GM18867 (cell line): ENCODE measurements at regions not wholly inside any gene's neighbourhood (a gene's known extent, or its start where the extent isn't known, plus 50 kb on each side); places are given as distances from the start of the nearest gene placed in this dataset.
"Not testable (repeated sequence)": the region's sequence is repeated elsewhere in the genome, so short reads cannot be mapped to it uniquely, and the experiment has no call there.

Experiments
- ATAC-seq: cut with Tn5 transposase; IDR thresholded peaks from one replicate; pipeline ENCODE4 v1.9.1; 2021; ENCODE audit warnings: mild to moderate bottlenecking, moderate library complexity; ENCODE audit not compliant: unreplicated experiment

- no peak for ATAC-seq
Measured at GRCh38 chr13:82129281-82129680, 1753.0 kb downstream of the SLITRK1 start.

- no peak for ATAC-seq
Measured at GRCh38 chr13:82118589-82118988, 1763.7 kb downstream of the SLITRK1 start.

DNA sequence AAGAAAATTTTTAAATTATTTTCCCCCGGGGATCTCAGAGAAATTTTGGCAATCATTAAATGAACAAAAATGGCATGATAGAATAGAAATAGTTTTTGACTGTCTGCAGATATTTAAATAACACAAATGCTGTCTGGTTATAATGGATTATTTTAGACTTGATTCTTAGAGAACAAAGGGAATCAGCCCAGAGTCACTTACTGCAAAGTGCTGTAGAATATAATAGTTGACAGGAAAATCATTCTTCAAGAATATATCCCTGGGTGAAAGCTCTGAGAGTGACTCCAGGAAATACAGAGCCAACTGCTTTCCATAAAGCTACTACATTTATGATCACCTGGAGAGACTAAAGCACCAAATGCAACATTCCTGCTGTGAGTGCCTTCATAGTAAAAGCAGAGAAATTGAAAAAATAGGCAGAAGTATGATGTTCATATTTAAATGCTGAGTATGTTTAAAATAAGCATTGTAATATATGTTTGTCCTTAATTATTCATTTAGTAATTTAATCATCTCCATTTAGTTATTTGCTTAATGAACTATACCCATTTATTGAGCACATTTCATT is 1765.8 kb downstream of the SLITRK1 start:
- ATAC-seq: no peak

GRCh38 chr13:82115391-82115790 is 1766.9 kb downstream of the SLITRK1 start:
- no peak for ATAC-seq

- no peak for ATAC-seq
Measured at GRCh38 chr13:82096256-82096655, 1755.3 kb upstream of the SPRY2 start.

GRCh38 chr13:82092312-82092711 is 1751.4 kb upstream of the SPRY2 start:
- ATAC-seq: no peak

GRCh38 chr13:82088781-82089180 is 1747.9 kb upstream of the SPRY2 start:
- no peak for ATAC-seq

DNA sequence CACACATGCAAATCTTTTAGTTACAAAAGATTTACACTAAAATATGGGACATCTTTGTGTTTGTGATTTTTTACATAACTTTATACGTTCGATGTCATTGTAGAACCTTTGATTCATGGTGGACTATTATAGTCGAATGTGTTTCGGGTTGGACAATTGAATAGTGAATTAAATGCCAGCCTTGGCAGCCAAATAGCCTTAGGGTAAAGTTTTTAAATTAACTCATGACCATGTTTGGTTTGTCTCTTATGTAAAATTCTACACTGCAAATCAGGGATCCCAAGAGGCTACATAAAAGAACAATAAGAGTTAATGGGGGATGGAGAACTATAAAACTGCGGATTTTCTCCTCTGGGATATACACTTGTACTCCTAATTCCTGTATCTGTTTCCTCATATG is 1735.6 kb upstream of the SPRY2 start:
- no peak for ATAC-seq

- no peak for ATAC-seq
Measured at GRCh38 chr13:82070416-82070815, 1729.5 kb upstream of the SPRY2 start.

GRCh38 chr13:82062772-82063171 is 1721.8 kb upstream of the SPRY2 start:
- ATAC-seq: no peak

GRCh38 chr13:82058364-82058763 is 1717.4 kb upstream of the SPRY2 start:
- ATAC-seq: no peak

DNA sequence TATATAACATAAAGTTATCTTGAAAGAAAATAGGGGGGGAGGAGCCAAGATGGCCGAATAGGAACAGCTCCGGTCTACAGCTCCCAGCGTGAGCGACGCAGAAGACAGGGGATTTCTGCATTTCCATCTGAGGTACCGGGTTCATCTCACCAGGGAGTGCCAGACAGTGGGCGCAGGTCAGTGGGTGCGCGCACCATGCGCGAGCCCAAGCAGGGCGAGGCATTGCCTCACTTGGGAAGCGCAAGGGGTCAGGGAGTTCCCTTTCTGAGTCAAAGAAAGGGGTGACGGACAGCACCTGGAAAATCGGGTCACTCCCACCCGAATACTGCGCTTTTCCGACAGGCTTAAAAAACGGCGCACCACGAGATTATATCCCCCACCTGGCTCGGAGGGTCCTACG is 1704.4 kb upstream of the SPRY2 start:
- ATAC-seq: not testable (repeated sequence)

DNA sequence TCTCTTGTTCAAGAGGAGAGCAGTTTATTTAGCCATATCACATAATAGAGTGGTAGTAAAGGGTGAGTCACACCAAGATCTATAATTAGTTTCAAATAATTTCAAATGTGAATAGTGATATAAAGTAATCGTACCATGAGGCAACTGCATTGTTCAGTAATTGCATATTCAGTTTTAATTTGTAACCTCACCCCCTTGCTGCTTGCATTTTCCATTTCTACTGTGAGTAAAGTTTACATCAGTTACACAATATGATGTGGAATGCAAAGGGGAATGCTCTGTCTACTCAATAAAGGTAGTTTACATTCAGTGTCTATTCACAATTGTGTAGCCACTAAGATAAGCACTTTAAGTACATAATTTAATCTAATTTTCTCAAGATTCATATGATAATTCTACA is 1695.7 kb upstream of the SPRY2 start:
- no peak for ATAC-seq

GRCh38 chr13:82011355-82011754 is 1670.4 kb upstream of the SPRY2 start:
- ATAC-seq: no peak

DNA sequence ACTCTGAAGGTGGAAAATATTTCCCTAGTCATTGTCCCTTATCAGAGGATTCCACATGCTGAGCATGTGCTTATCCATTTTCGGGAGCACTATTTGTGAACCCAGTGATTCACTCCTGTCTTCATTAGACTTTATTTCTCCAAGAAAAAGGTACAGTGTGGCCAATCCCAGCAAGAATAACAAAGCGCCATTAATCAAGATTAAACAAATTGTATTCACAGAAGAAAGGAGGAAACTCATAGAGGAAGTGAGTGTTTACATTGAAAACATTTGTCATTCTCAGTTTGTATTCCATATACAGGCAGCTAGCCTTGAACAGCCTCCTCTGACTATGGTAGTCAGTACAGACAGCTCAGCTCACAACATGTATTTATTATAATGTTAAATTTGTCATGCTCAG is 1669.9 kb upstream of the SPRY2 start:
- no peak for ATAC-seq

DNA sequence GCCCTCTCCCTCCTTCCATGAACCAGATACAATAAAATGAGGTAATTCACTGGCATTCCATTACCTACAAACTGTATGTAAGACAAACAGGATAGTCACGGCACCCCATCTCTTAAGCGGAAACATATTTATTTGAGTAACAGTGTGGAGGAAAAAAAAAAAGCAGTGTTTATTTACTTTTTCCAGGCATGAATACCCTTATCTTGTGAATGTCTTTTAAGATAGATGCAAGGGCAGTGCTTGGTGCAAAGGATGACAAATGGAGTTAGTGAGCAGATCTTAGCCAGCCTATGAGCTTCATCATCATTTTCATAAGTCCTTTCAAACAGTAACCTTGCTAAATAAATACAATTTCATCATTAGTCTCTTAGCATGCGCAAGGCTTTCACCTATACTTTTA is 1661.8 kb upstream of the SPRY2 start:
- ATAC-seq: no peak

GRCh38 chr13:81995316-81995715 is 1654.4 kb upstream of the SPRY2 start:
- no peak for ATAC-seq

DNA sequence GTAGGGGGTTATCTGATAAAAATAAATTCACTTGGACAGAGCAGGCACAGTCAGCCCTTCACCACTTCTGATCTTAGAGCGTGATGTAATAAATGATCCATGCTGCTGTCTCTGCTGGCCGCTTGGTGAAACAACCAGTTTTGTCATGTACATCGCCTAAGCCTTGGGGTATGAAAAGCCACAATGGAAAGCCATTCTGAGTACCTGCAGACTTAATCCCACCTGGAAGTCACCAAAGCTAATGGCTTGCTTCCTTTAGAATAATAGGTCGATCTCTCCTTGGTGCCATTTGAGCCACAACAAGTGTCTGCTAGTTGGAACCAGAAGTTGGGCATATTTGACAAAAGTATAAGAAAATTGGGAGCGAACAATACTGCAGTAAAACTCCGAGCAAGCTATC is 1649.7 kb upstream of the SPRY2 start:
- ATAC-seq: no peak

DNA sequence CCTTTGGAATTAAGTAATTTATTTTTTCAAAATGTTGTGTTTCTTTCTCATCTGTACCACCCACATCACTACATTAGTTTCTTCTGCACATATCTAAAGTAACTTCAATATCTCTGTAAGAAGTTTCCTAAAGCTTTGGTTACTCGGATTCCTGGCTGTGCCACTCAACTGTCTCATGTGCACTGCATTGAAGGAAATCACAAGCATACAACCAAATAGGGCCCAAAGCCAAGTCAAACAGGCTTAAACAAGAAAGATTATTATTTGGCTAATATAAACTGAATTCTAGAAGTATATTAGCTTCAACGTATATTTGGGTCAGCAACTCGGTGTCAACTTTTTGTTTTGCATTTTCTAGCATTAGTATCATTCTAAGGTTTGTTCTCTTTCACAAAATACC is 1647.6 kb upstream of the SPRY2 start:
- no peak for ATAC-seq

- no peak for ATAC-seq
Measured at GRCh38 chr13:81987677-81988357, 1646.9 kb upstream of the SPRY2 start.

GRCh38 chr13:81987159-81987558 is 1646.2 kb upstream of the SPRY2 start:
- ATAC-seq: no peak

- no peak for ATAC-seq
Measured at GRCh38 chr13:81986308-81986707, 1645.4 kb upstream of the SPRY2 start.

GRCh38 chr13:81957121-81957520 is 1616.2 kb upstream of the SPRY2 start:
- ATAC-seq: no peak
